Ovary (tissue), 3 donors: ENCODE measurements at regions not wholly inside any gene's neighbourhood (a gene's known extent, or its start where the extent isn't known, plus 50 kb on each side); places are given as distances from the start of the nearest gene placed in this dataset.

ENCODE experiments used
- POLR2A ChIP-seq: fragments of 450-650 bp; IDR thresholded peaks from one replicate; pipeline ENCODE4 v1.6.1; 2017; ENCODE audit warnings: antibody characterized with exemption, mild to moderate bottlenecking, moderate library complexity
- TF ChIP-seq, protein P1 (sequence below), 3 donors: fragments of 450-650 bp in 2 of 3; fragments of 200-600 bp in 1 of 3; IDR thresholded peaks; one replicate each; pipeline versions ENCODE4 v1.5.1 to v1.8.0; 2016 to 2022; ENCODE audit warnings: antibody characterized with exemption in 3 of 3, mild to moderate bottlenecking in 1 of 3
- donor health status: DM: no; HTN: no; CAD: no.

DNA sequence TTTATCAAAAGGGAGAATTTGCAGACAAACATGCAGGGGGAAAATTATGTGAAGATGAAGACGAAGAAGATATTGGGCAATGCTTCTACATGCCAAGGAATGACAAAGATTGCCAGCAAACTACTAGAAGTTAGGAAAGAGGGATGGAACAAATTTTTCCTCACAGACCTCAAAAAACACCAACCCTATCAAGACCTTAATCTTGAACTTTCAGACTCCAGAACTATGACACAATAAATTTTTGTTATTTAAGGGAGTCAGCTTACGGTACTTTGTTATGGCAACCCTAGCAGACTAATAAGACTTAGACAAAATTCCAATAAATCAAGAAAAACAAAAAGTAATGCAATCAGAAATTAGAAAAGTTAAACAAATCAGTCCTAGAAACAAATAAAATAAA lies 280.0 kb upstream of the GNAI1 start:
- TF ChIP-seq, protein P1, sequence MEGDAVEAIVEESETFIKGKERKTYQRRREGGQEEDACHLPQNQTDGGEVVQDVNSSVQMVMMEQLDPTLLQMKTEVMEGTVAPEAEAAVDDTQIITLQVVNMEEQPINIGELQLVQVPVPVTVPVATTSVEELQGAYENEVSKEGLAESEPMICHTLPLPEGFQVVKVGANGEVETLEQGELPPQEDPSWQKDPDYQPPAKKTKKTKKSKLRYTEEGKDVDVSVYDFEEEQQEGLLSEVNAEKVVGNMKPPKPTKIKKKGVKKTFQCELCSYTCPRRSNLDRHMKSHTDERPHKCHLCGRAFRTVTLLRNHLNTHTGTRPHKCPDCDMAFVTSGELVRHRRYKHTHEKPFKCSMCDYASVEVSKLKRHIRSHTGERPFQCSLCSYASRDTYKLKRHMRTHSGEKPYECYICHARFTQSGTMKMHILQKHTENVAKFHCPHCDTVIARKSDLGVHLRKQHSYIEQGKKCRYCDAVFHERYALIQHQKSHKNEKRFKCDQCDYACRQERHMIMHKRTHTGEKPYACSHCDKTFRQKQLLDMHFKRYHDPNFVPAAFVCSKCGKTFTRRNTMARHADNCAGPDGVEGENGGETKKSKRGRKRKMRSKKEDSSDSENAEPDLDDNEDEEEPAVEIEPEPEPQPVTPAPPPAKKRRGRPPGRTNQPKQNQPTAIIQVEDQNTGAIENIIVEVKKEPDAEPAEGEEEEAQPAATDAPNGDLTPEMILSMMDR (IDR thresholded peaks at IDR 0.05), result no peak
- TF ChIP-seq POLR2A, result no peak
